ENCODE measurements at regions not wholly inside any gene's neighbourhood (a gene's known extent, or its start where the extent isn't known, plus 50 kb on each side); places are given as distances from the start of the nearest gene placed in this dataset.

GRCh38 chr2:100691846-100692245 lies 128.1 kb upstream of the NPAS2 start:
- DNase-seq (ENCODE audit: low read depth) = no peak
- TF ChIP-seq CTCF (conservative IDR thresholded peaks at IDR 0.05; ENCODE audit: control insufficient read depth, insufficient read depth, low read depth, low read length) = no peak
- no peak overlapping the region for H3K4me3 ChIP-seq (ENCODE audit: control insufficient read depth, low read depth, low read length)

DNA sequence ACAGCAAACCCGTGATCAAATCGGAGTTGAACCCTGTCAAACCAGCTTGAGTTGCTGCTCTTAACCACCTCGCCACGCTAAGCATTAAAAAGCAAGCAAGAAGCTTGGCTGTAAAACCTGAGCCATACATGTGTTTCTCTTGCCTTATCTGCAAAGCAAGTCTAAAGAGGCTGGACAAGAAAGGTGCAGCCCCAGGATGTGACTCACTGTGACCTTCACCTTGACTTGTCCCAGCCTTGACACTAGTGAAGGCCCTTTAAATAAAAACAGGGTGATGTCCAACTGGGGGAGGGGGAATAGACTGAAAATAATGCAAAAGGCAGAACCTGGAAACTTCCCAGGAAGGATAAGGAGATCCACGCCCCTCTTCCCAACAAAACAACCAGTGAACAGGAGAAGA lies 127.6 kb upstream of the NPAS2 start:
- no peak for DNase-seq (ENCODE audit: low read depth)
- no peak overlapping the region for H3K4me3 ChIP-seq (ENCODE audit: control insufficient read depth, low read depth, low read length)
- TF ChIP-seq CTCF (conservative IDR thresholded peaks at IDR 0.05; ENCODE audit: control insufficient read depth, insufficient read depth, low read depth, low read length) = no peak

DNA sequence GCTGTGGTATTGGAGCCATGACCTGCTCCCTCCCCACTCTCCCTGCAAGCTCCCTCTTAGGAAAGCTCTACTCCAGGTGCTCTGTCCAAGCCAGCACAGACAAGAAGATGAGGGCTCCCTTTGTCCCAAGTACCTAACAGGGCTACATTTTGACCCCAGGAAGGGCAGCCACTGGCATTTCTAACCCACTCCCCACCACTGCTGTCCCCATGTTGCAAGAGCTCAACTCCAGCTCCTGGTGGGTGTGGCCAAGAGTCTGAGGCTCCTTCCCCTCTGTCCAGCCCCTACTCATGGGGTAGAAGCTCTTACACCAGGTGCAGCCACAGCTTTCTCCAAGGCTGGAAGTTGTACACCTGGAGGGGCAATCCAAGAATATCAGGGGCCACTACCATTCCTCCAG lies 127.0 kb upstream of the NPAS2 start:
- H3K4me3 ChIP-seq (ENCODE audit: control insufficient read depth, low read depth, low read length) = no peak overlapping the region
- no peak for TF ChIP-seq CTCF (conservative IDR thresholded peaks at IDR 0.05; ENCODE audit: control insufficient read depth, insufficient read depth, low read depth, low read length)
- no peak for DNase-seq (ENCODE audit: low read depth)

GRCh38 chr2:100699131-100699530 lies 120.8 kb upstream of the NPAS2 start:
- H3K4me3 ChIP-seq (ENCODE audit: control insufficient read depth, low read depth, low read length) = no peak overlapping the region
- no peak for DNase-seq (ENCODE audit: low read depth)
- no peak for TF ChIP-seq CTCF (conservative IDR thresholded peaks at IDR 0.05; ENCODE audit: control insufficient read depth, insufficient read depth, low read depth, low read length)

DNA sequence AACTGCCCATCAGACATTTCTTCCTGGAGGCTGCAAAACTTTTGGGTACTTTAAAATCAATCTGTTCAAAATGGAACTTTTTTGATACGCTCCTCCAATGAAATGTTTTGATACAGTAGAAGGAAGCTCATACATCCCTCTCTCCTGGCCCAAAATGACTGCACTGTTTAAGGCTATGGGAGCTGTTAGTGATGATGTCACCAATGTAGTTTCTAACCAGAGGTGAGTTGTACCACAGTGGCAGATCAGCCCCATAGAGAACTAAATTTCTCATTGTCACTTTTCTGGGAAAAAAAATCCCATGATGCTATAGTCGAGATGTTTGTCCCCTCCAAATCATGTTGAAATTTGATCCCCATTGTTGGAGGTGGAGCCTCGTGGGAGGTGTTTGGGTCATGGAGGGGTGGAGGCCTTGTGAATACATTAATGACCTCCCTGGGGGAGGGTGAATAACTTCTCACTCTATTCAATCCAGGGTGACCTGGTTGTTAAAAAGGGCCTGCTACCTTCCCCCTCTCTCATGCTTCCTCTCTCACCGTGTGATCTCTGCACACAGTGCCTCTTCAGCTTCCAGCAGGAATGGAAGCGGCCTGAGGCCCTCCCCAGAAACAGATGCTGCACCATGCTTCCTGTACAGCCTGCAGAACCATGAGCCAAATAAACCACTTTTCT lies 117.4 kb upstream of the NPAS2 start:
- TF ChIP-seq CTCF (conservative IDR thresholded peaks at IDR 0.05; ENCODE audit: control insufficient read depth, insufficient read depth, low read depth, low read length) = no peak
- no peak for DNase-seq (ENCODE audit: low read depth)
- no peak overlapping the region for H3K4me3 ChIP-seq (ENCODE audit: control insufficient read depth, low read depth, low read length)

- DNase-seq (ENCODE audit: low read depth) = peak; percentile 44
- no peak for TF ChIP-seq CTCF (conservative IDR thresholded peaks at IDR 0.05; ENCODE audit: control insufficient read depth, insufficient read depth, low read depth, low read length)
- no peak overlapping the region for H3K4me3 ChIP-seq (ENCODE audit: control insufficient read depth, low read depth, low read length)
These were observed 116.7 kb upstream of the NPAS2 start for GRCh38 chr2:100703213-100703612.

GRCh38 chr2:100703739-100704138 lies 116.2 kb upstream of the NPAS2 start:
- no peak for DNase-seq (ENCODE audit: low read depth)
- no peak overlapping the region for H3K4me3 ChIP-seq (ENCODE audit: control insufficient read depth, low read depth, low read length)
- no peak for TF ChIP-seq CTCF (conservative IDR thresholded peaks at IDR 0.05; ENCODE audit: control insufficient read depth, insufficient read depth, low read depth, low read length)

Measured in fibroblast of mammary gland (primary cell).